GM23338 (cell line): ENCODE measurements at regions not wholly inside any gene's neighbourhood (a gene's known extent, or its start where the extent isn't known, plus 50 kb on each side); places are given as distances from the start of the nearest gene placed in this dataset.

Source experiments
- ATAC-seq: fragments of 200-7000 bp; cut with Tn5 transposase; 3 replicates; pipeline ENCODE4 v1.9.1; 2020
- DNase-seq: peaks from one replicate; pipeline ENCODE4 v3.0.0-alpha.2; 2015; ENCODE audit warnings: low spot score
- H2AFZ ChIP-seq: fragments of 200-600 bp; sonication (generic); 2 replicates; pipeline ENCODE4 v1.8.0; 2016; ENCODE audit warnings: antibody characterized with exemption, mild to moderate bottlenecking, moderate library complexity
- H3F3A ChIP-seq: fragments of 200-600 bp; sonication (generic); replicated peaks from 2 replicates; pipeline ENCODE4 v1.8.0; 2017; ENCODE audit warnings: antibody characterized with exemption, mixed run types, low read depth
- H3K27ac ChIP-seq: fragments of 200-600 bp; sonication (generic); 2 replicates; pipeline ENCODE4 v1.6.1; 2016; ENCODE audit warnings: low read depth
- H3K27me3 ChIP-seq: fragments of 200-600 bp; sonication (generic); 2 replicates; pipeline ENCODE4 v1.8.0; 2016; ENCODE audit warnings: mild to moderate bottlenecking, mixed run types, moderate library complexity; ENCODE audit not compliant: insufficient read depth
- H3K36me3 ChIP-seq: fragments of 200-600 bp; sonication (generic); 2 replicates; pipeline ENCODE4 v1.8.0; 2016; ENCODE audit warnings: mild to moderate bottlenecking; ENCODE audit not compliant: insufficient read depth
- H3K4me1 ChIP-seq: fragments of 200-600 bp; sonication (generic); 2 replicates; pipeline ENCODE4 v1.8.0; 2016; ENCODE audit warnings: mild to moderate bottlenecking, moderate library complexity; ENCODE audit not compliant: insufficient read depth
- H3K4me2 ChIP-seq: fragments of 200-600 bp; sonication (generic); 2 replicates; pipeline ENCODE4 v1.7.1; 2017; ENCODE audit warnings: mixed run types
- H3K4me3 ChIP-seq: fragments of 200-600 bp; sonication (generic); 2 replicates; pipeline ENCODE4 v1.6.1; 2016; ENCODE audit warnings: mixed run types
- H3K79me2 ChIP-seq: fragments of 200-600 bp; sonication (generic); replicated peaks from 2 replicates; pipeline ENCODE4 v1.8.0; 2017; ENCODE audit warnings: mild to moderate bottlenecking; ENCODE audit not compliant: insufficient read depth
- H3K9me2 ChIP-seq: fragments of 200-600 bp; sonication (generic); 2 replicates; pipeline ENCODE4 v1.8.0; 2017; ENCODE audit not compliant: insufficient read depth
- H4K20me1 ChIP-seq: fragments of 200-600 bp; sonication (generic); replicated peaks from 2 replicates; pipeline ENCODE4 v1.8.0; 2017; ENCODE audit warnings: mild to moderate bottlenecking; ENCODE audit not compliant: insufficient read depth
- H3K27ac Mint-ChIP-seq: 2 replicates; pipeline ENCODE4 v1.8.0; 2020; ENCODE audit warnings: inconsistent platforms, mild to moderate bottlenecking, moderate library complexity, mixed read lengths
- H3K27me3 Mint-ChIP-seq: 3 replicates; pipeline ENCODE4 v1.8.0; 2022; ENCODE audit warnings: low read depth, mild to moderate bottlenecking, moderate library complexity, mixed read lengths, inconsistent platforms; ENCODE audit not compliant: insufficient read depth, poor library complexity
- H3K36me3 Mint-ChIP-seq: 3 replicates; pipeline ENCODE4 v1.8.0; 2021; ENCODE audit warnings: low read depth, mild to moderate bottlenecking, inconsistent platforms, moderate library complexity, mixed read lengths
- H3K4me1 Mint-ChIP-seq: 3 replicates; pipeline ENCODE4 v1.8.0; 2020; ENCODE audit warnings: mild to moderate bottlenecking, inconsistent platforms, mixed read lengths
- H3K4me3 Mint-ChIP-seq: 3 replicates; pipeline ENCODE4 v1.8.0; 2021; ENCODE audit warnings: moderate library complexity, mild to moderate bottlenecking, inconsistent platforms, mixed read lengths
- H3K9me3 Mint-ChIP-seq: 3 replicates; pipeline ENCODE4 v1.8.0; 2020; ENCODE audit warnings: moderate library complexity, mild to moderate bottlenecking, inconsistent platforms, mixed read lengths
- CREB1 ChIP-seq: fragments of 250-450 bp; sonication (Bioruptor Pico); IDR thresholded peaks from 2 replicates; pipeline ENCODE4 v1.5.0; 2020; ENCODE audit warnings: low read depth, mild to moderate bottlenecking, moderate library complexity
- EZH2 ChIP-seq: fragments of 200-600 bp; sonication (generic); IDR thresholded peaks from one replicate; pipeline ENCODE4 v1.8.0; 2017; ENCODE audit warnings: antibody characterized with exemption, mild to moderate bottlenecking, low read depth; ENCODE audit not compliant: unreplicated experiment
- EZH2phosphoT487 ChIP-seq: fragments of 200-600 bp; sonication (generic); IDR thresholded peaks from one replicate; pipeline ENCODE4 v1.8.1; 2018; ENCODE audit warnings: antibody characterized with exemption; ENCODE audit not compliant: unreplicated experiment
- JUNB ChIP-seq: IDR thresholded peaks from one replicate; pipeline ENCODE4 v1.6.1; 2016; ENCODE audit warnings: antibody characterized with exemption; ENCODE audit not compliant: unreplicated experiment
- NANOG ChIP-seq: IDR thresholded peaks from 2 replicates; pipeline ENCODE4 v1.6.1; 2016; ENCODE audit warnings: antibody characterized with exemption, borderline replicate concordance
- POLR2AphosphoS5 ChIP-seq: IDR thresholded peaks from 2 replicates; pipeline ENCODE4 v1.6.1; 2016; ENCODE audit warnings: antibody characterized with exemption, low read depth
- STAT1 ChIP-seq: IDR thresholded peaks from one replicate; pipeline ENCODE4 v1.6.1; 2016; ENCODE audit warnings: antibody characterized with exemption; ENCODE audit not compliant: unreplicated experiment
- ZNF114 ChIP-seq: fragments of 250-450 bp; sonication (Bioruptor Pico); IDR thresholded peaks from 2 replicates; pipeline ENCODE4 v1.5.0; 2020; ENCODE audit warnings: mild to moderate bottlenecking, moderate library complexity
- ZNF331 ChIP-seq: fragments of 250-450 bp; sonication (Bioruptor Pico); IDR thresholded peaks from 2 replicates; pipeline ENCODE4 v1.5.0; 2020; ENCODE audit warnings: low read depth, mild to moderate bottlenecking, moderate library complexity
- TF ChIP-seq, protein P1 (sequence below), 2 experiments: fragments of 200-600 bp in 1 of 2; sonication (generic) in 1 of 2; conservative IDR thresholded peaks; 2 replicates each; pipeline versions ENCODE4 v1.5.1 to v1.6.1; 2016 to 2017; ENCODE audit warnings: antibody characterized with exemption in 2 of 2, low read depth in 2 of 2, mild to moderate bottlenecking in 2 of 2, moderate library complexity in 1 of 2
- TF ChIP-seq, protein P2 (sequence below): fragments of 250-450 bp; sonication (Bioruptor Pico); IDR thresholded peaks from 2 replicates; pipeline ENCODE4 v1.5.0; 2020; ENCODE audit warnings: mild to moderate bottlenecking, moderate library complexity
- TF ChIP-seq, protein P3 (sequence below): IDR thresholded peaks from 2 replicates; pipeline ENCODE4 v1.6.1; 2016; ENCODE audit warnings: antibody characterized with exemption
- TF ChIP-seq, protein P4 (sequence below): IDR thresholded peaks from one replicate; pipeline ENCODE4 v1.6.1; 2018; ENCODE audit warnings: antibody characterized with exemption; ENCODE audit not compliant: unreplicated experiment

DNA sequence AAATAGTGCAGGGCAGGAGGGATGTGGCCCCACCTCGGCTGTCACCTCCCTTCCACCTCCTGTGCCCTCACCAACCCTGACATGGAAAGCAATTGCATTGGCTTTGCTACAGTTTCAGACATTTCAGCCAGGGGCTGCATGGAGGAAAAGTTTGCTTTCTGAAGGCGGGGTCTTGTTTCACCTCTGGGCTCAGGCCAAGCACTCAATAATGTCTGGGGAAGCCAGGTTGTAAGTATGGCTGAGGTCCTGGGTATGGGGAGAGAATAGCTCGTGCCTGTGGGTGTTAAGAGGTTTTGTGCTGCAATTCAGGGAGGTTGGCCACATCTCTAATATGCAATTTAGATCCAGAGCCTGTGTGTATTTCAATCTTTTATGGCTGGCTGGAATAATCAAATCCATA is 238.4 kb upstream of the MKI67 start:
- Histone ChIP-seq H3K27me3 (no peaks in the 10 kb centered on the region), H3K79me2 (no peaks in the 10 kb centered on the region), H2AFZ (no peak overlapping the region), H3K4me1 (no peaks in the 10 kb centered on the region), H3K27ac (no peak overlapping the region), H4K20me1 (no peaks in the 10 kb centered on the region), H3F3A (no peaks in the 10 kb centered on the region), H3K36me3 (no peaks in the 10 kb centered on the region), H3K4me3 (no peak overlapping the region), H3K9me2 (peaks cover 4% of the 10 kb centered on the region; the same call in 1 of the 2 replicates), H3K4me2 (no peak overlapping the region)
- ATAC-seq = no peak
- Mint-ChIP-seq H3K36me3 (no peaks in the 10 kb centered on the region; the same call in 2 of the 3 replicates), H3K27ac (no peak overlapping the region), H3K4me3 (no peak overlapping the region), H3K4me1 (no peaks in the 10 kb centered on the region), H3K27me3 (peaks cover 2% of the 10 kb centered on the region), H3K9me3 (peaks cover 2% of the 10 kb centered on the region; the same call in 2 of the 3 replicates)
- TF ChIP-seq STAT1 (no peak), NANOG (no peak), ZNF331 (CRISPR knock-in tag) (no peak), JUNB (no peak), POLR2AphosphoS5 (no peak), ZNF114 (CRISPR knock-in tag) (no peak), EZH2 (no peak), CREB1 (CRISPR knock-in tag) (no peak), EZH2phosphoT487 (no peak)
- TF ChIP-seq, protein P1, sequence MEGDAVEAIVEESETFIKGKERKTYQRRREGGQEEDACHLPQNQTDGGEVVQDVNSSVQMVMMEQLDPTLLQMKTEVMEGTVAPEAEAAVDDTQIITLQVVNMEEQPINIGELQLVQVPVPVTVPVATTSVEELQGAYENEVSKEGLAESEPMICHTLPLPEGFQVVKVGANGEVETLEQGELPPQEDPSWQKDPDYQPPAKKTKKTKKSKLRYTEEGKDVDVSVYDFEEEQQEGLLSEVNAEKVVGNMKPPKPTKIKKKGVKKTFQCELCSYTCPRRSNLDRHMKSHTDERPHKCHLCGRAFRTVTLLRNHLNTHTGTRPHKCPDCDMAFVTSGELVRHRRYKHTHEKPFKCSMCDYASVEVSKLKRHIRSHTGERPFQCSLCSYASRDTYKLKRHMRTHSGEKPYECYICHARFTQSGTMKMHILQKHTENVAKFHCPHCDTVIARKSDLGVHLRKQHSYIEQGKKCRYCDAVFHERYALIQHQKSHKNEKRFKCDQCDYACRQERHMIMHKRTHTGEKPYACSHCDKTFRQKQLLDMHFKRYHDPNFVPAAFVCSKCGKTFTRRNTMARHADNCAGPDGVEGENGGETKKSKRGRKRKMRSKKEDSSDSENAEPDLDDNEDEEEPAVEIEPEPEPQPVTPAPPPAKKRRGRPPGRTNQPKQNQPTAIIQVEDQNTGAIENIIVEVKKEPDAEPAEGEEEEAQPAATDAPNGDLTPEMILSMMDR (conservative IDR thresholded peaks at IDR 0.05; ENCODE audit: low read depth in 2 of 2) = no peak
- TF ChIP-seq, protein P2, sequence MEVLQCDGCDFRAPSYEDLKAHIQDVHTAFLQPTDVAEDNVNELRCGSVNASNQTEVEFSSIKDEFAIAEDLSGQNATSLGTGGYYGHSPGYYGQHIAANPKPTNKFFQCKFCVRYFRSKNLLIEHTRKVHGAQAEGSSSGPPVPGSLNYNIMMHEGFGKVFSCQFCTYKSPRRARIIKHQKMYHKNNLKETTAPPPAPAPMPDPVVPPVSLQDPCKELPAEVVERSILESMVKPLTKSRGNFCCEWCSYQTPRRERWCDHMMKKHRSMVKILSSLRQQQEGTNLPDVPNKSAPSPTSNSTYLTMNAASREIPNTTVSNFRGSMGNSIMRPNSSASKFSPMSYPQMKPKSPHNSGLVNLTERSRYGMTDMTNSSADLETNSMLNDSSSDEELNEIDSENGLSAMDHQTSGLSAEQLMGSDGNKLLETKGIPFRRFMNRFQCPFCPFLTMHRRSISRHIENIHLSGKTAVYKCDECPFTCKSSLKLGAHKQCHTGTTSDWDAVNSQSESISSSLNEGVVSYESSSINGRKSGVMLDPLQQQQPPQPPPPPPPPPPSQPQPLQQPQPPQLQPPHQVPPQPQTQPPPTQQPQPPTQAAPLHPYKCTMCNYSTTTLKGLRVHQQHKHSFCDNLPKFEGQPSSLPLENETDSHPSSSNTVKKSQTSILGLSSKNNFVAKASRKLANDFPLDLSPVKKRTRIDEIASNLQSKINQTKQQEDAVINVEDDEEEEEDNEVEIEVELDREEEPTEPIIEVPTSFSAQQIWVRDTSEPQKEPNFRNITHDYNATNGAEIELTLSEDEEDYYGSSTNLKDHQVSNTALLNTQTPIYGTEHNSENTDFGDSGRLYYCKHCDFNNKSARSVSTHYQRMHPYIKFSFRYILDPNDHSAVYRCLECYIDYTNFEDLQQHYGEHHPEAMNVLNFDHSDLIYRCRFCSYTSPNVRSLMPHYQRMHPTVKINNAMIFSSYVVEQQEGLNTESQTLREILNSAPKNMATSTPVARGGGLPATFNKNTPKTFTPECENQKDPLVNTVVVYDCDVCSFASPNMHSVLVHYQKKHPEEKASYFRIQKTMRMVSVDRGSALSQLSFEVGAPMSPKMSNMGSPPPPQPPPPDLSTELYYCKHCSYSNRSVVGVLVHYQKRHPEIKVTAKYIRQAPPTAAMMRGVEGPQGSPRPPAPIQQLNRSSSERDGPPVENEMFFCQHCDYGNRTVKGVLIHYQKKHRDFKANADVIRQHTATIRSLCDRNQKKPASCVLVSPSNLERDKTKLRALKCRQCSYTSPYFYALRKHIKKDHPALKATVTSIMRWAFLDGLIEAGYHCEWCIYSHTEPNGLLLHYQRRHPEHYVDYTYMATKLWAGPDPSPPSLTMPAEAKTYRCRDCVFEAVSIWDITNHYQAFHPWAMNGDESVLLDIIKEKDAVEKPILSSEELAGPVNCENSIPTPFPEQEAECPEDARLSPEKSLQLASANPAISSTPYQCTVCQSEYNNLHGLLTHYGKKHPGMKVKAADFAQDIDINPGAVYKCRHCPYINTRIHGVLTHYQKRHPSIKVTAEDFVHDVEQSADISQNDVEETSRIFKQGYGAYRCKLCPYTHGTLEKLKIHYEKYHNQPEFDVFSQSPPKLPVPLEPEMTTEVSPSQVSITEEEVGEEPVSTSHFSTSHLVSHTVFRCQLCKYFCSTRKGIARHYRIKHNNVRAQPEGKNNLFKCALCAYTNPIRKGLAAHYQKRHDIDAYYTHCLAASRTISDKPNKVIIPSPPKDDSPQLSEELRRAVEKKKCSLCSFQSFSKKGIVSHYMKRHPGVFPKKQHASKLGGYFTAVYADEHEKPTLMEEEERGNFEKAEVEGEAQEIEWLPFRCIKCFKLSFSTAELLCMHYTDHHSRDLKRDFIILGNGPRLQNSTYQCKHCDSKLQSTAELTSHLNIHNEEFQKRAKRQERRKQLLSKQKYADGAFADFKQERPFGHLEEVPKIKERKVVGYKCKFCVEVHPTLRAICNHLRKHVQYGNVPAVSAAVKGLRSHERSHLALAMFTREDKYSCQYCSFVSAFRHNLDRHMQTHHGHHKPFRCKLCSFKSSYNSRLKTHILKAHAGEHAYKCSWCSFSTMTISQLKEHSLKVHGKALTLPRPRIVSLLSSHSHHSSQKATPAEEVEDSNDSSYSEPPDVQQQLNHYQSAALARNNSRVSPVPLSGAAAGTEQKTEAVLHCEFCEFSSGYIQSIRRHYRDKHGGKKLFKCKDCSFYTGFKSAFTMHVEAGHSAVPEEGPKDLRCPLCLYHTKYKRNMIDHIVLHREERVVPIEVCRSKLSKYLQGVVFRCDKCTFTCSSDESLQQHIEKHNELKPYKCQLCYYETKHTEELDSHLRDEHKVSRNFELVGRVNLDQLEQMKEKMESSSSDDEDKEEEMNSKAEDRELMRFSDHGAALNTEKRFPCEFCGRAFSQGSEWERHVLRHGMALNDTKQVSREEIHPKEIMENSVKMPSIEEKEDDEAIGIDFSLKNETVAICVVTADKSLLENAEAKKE (CRISPR knock-in tag) = no peak
- TF ChIP-seq, protein P3, sequence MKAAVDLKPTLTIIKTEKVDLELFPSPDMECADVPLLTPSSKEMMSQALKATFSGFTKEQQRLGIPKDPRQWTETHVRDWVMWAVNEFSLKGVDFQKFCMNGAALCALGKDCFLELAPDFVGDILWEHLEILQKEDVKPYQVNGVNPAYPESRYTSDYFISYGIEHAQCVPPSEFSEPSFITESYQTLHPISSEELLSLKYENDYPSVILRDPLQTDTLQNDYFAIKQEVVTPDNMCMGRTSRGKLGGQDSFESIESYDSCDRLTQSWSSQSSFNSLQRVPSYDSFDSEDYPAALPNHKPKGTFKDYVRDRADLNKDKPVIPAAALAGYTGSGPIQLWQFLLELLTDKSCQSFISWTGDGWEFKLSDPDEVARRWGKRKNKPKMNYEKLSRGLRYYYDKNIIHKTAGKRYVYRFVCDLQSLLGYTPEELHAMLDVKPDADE = no peak
- TF ChIP-seq, protein P4, sequence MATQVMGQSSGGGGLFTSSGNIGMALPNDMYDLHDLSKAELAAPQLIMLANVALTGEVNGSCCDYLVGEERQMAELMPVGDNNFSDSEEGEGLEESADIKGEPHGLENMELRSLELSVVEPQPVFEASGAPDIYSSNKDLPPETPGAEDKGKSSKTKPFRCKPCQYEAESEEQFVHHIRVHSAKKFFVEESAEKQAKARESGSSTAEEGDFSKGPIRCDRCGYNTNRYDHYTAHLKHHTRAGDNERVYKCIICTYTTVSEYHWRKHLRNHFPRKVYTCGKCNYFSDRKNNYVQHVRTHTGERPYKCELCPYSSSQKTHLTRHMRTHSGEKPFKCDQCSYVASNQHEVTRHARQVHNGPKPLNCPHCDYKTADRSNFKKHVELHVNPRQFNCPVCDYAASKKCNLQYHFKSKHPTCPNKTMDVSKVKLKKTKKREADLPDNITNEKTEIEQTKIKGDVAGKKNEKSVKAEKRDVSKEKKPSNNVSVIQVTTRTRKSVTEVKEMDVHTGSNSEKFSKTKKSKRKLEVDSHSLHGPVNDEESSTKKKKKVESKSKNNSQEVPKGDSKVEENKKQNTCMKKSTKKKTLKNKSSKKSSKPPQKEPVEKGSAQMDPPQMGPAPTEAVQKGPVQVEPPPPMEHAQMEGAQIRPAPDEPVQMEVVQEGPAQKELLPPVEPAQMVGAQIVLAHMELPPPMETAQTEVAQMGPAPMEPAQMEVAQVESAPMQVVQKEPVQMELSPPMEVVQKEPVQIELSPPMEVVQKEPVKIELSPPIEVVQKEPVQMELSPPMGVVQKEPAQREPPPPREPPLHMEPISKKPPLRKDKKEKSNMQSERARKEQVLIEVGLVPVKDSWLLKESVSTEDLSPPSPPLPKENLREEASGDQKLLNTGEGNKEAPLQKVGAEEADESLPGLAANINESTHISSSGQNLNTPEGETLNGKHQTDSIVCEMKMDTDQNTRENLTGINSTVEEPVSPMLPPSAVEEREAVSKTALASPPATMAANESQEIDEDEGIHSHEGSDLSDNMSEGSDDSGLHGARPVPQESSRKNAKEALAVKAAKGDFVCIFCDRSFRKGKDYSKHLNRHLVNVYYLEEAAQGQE = no peak
- no peak for DNase-seq
